ENCODE measurements at regions not wholly inside any gene's neighbourhood (a gene's known extent, or its start where the extent isn't known, plus 50 kb on each side); places are given as distances from the start of the nearest gene placed in this dataset.

GRCh38 chr4:30495251-30495650, 224.9 kb upstream of the PCDH7 start:
- no peak overlapping the region for H3K4ac ChIP-seq (replicated peaks; ENCODE audit: insufficient read length, low read depth, low read length)
- DNase-seq (ENCODE audit: low read depth in 1 of 2, low spot score in 2 of 2), result no peak
- H2BK15ac ChIP-seq (ENCODE audit: low read length), result no peak overlapping the region

More at GRCh38 chr4:30495251-30495650, 224.9 kb upstream of the PCDH7 start:
- Histone ChIP-seq H4K5ac (ENCODE audit: insufficient read length, low read depth, low read length) (no peak overlapping the region), H3K14ac (ENCODE audit: insufficient read length) (no peak overlapping the region), H3K79me1 (ENCODE audit: low read depth, low read length) (no peaks in the 10 kb centered on the region), H2BK12ac (ENCODE audit: low read depth, low read length) (no peak overlapping the region), H2AK5ac (ENCODE audit: low read depth, low read length) (no peak overlapping the region), H3K9me3 (ENCODE audit: insufficient read depth in 2 of 2, low read depth in 1 of 2, low read length in 1 of 2) (no peaks in the 10 kb centered on the region), H2BK5ac (ENCODE audit: low read depth, low read length) (no peak overlapping the region), H2BK20ac (ENCODE audit: low read length) (no peak overlapping the region), H4K8ac (ENCODE audit: extremely low read depth, insufficient read depth, low read length) (no peak overlapping the region), H3K27ac (ENCODE audit: low read depth, low read length) (no peak overlapping the region), H4K91ac (replicated peaks; ENCODE audit: insufficient read length, low read length) (no peak overlapping the region), H3K36me3 (ENCODE audit: control insufficient read depth in 2 of 4, insufficient read depth in 4 of 4, low read length in 3 of 4) (no peaks in the 10 kb centered on the region), H4K20me1 (replicated peaks in 1 of 2; ENCODE audit: control insufficient read depth in 1 of 2, insufficient read depth in 2 of 2, low read length in 2 of 2) (no peaks in the 10 kb centered on the region), H3K4me2 (ENCODE audit: insufficient read depth in 1 of 2, low read depth in 2 of 2, low read length in 2 of 2) (no peak overlapping the region), H2AFZ (ENCODE audit: low read length) (no peak overlapping the region), H3K4me1 (replicated peaks in 1 of 4; ENCODE audit: control insufficient read depth in 3 of 4, insufficient read depth in 4 of 4, low read length in 3 of 4) (no peaks in the 10 kb centered on the region), H3K23me2 (ENCODE audit: low read depth, low read length) (no peaks in the 10 kb centered on the region), H3K79me2 (ENCODE audit: control insufficient read depth in 1 of 2, insufficient read depth in 2 of 2, low read length in 2 of 2) (no peaks in the 10 kb centered on the region), H3K18ac (ENCODE audit: extremely low read depth, low read length) (no peak overlapping the region), H3K27me3 (replicated peaks in 1 of 4; ENCODE audit: control insufficient read depth in 3 of 4, extremely low read depth in 1 of 4, insufficient read depth in 3 of 4, low read length in 3 of 4) (no peaks in the 10 kb centered on the region), H3K9ac (replicated peaks in 1 of 4; ENCODE audit: extremely low read depth in 1 of 4, low read depth in 3 of 4, low read length in 3 of 4) (no peak overlapping the region), H3K23ac (ENCODE audit: insufficient read length) (no peak overlapping the region), H3K56ac (replicated peaks; ENCODE audit: insufficient read length, low read depth, low read length) (no peak overlapping the region), H2BK120ac (replicated peaks; ENCODE audit: low read depth, low read length) (no peak overlapping the region), H3K4me3 (ENCODE audit: extremely low read depth in 1 of 4, insufficient read depth in 2 of 4, low read depth in 3 of 4, low read length in 4 of 4) (no peak overlapping the region)
- no peak for FAIRE-seq
- no peak for TF ChIP-seq TCF12 (IDR thresholded peaks at IDR 0.05; ENCODE audit: low read depth, low read length)
- no peak for TF ChIP-seq CBX5 (IDR thresholded peaks at IDR 0.05; ENCODE audit: low read depth, low read length)
- TF ChIP-seq CHD1 (IDR thresholded peaks at IDR 0.05; ENCODE audit: low read depth, low read length), result no peak
- TF ChIP-seq POLR2A (IDR thresholded peaks at IDR 0.05; ENCODE audit: control extremely low read depth in 1 of 2, low read depth in 2 of 2, low read length in 2 of 2), result no peak
- TF ChIP-seq KDM4A (IDR thresholded peaks at IDR 0.05; ENCODE audit: low read depth, low read length, severe bottlenecking), result no peak
- no peak for TF ChIP-seq POLR2AphosphoS5 (IDR thresholded peaks at IDR 0.05; ENCODE audit: low read depth, low read length)
- TF ChIP-seq SP4 (IDR thresholded peaks at IDR 0.05; ENCODE audit: low read length), result no peak
- no peak for TF ChIP-seq EZH2 (IDR thresholded peaks at IDR 0.05; ENCODE audit: low read depth, low read length, severe bottlenecking)
- TF ChIP-seq YY1 (IDR thresholded peaks at IDR 0.05; ENCODE audit: low read depth, low read length), result no peak
- no peak for TF ChIP-seq SRF (IDR thresholded peaks at IDR 0.05; ENCODE audit: low read depth, low read length)
- TF ChIP-seq ATF3 (IDR thresholded peaks at IDR 0.05; ENCODE audit: insufficient read depth, low read depth, low read length), result no peak
- TF ChIP-seq, protein P1, sequence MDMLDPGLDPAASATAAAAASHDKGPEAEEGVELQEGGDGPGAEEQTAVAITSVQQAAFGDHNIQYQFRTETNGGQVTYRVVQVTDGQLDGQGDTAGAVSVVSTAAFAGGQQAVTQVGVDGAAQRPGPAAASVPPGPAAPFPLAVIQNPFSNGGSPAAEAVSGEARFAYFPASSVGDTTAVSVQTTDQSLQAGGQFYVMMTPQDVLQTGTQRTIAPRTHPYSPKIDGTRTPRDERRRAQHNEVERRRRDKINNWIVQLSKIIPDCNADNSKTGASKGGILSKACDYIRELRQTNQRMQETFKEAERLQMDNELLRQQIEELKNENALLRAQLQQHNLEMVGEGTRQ (IDR thresholded peaks at IDR 0.05; ENCODE audit: low read length), result no peak
- no peak for TF ChIP-seq KDM5A (IDR thresholded peaks at IDR 0.05; ENCODE audit: low read length)
- no peak for TF ChIP-seq BCL11A (IDR thresholded peaks at IDR 0.05; ENCODE audit: low read depth in 2 of 2, low read length in 2 of 2)
- CTCF ChIA-PET (ENCODE audit: partially characterized antibody), result no interaction called here
- 95% methylated on average over 3 of the region's 3 CpGs; no CpG with 5 or more reads in 1 of the 2 experiments for WGBS, 2 experiments (ENCODE audit: extremely low coverage in 1 of 2, insufficient coverage in 1 of 2, insufficient read length in 1 of 2, insufficient replicate concordance in 2 of 2, low coverage in 1 of 2, low lambda C conversion rate in 2 of 2, missing lambda C conversion rate in 1 of 2)
- POLR2A ChIA-PET (ENCODE audit: partially characterized antibody), result no interaction called here
